ENCODE measurements at regions not wholly inside any gene's neighbourhood (a gene's known extent, or its start where the extent isn't known, plus 50 kb on each side); places are given as distances from the start of the nearest gene placed in this dataset.
A peak's percentile ranks its signal among the peaks of the same experiment; 100 is the strongest.
"Not testable (repeated sequence)": the region's sequence is repeated elsewhere in the genome, so short reads cannot be mapped to it uniquely, and the experiment has no call there.

DNA sequence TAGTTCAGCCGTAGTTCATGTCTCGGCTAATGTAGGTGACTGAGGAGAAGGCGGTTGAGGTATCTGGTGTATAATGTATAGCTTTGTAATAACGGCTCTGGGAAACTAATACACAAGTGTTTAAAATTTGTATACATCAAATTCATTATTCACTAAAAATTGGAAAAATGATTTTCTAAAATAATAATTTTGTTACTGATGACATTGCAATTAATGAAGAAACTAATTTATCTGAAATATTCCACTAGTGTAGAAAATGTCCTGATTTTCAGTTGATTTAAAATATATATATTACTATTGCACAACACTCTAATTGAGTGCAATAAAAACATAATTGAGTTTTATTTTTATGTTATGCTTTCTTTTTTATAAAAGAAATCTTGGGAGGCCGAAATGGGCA is 823.0 kb downstream of the TAF11L14 start:
- no peak for DNase-seq

DNA sequence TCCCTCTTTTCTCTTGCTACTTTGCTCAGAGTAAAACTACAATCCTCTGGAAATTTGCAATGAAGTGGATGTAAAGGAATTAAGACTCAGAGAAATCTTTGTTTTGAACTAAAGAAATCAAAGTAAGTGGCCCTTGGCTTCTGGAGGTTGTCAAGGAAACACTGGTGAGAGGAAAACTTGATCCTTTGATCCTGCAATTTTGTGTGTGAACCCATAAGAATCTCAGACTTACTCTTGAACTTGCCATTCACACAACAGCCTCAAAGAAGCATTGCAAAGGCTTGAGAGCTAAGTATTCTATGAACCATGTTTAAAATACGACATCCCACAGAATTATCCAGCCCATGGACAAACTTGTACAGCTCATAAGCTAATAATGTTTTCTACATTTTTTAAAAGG is 827.5 kb downstream of the TAF11L14 start:
- no peak for DNase-seq

DNA sequence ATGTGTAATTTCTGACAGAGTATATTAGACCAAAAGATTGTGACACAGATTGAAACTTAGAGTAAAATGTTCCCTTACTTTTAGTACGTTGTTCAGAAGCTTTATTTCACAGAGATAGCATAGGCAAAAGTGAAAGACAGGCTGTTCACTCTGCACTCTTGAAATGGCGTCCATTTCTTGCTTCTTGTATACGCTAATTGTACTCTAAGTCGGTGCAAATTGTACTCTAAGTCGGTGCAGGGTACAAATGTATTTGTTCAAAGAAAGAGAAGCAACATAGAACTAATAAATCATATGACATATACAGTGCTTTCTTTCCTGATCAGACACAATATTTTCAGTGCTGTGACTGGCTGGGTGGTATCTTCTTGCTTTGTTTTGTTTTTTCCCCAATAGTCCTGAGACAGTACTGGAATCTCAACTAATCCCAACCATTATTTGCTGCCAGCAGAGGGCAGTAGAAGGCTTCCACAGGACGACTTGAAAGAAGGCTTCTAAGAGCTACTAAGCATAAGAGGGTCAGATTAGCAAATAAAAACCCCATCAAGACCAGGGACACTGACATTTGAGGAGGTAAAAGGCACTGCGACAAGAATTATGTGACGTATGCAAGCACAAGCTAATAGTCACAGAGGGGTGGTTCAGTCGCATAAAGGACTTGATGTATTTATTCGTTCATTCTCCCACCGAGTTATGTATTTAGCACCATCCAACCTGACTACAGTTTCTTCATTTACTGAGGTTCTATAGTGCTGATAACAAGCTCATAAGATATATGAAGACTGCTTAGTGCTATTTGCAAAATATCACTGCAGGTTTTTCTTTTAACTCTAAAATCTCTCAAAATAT is 831.8 kb downstream of the TAF11L14 start:
- DNase-seq = peak; percentile 77

DNA sequence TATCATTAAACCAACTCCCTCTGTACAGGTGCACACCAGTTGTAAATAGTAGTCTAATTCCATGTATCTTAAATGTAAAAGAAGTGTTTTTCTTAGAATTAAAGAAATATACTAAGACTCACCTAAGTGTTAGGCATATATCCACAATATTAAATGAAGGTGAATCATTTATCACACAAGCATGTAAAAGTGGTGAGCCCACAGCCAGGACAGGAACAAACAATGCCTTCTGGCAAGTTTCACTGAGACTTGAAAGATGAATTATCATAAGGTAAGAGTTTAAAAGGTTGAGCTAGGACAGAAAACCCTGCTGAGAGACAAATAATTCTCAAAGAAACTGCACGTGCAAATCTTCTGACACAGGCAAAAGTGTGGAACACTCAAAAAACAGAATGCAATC is 832.5 kb downstream of the TAF11L14 start:
- DNase-seq = no peak

DNA sequence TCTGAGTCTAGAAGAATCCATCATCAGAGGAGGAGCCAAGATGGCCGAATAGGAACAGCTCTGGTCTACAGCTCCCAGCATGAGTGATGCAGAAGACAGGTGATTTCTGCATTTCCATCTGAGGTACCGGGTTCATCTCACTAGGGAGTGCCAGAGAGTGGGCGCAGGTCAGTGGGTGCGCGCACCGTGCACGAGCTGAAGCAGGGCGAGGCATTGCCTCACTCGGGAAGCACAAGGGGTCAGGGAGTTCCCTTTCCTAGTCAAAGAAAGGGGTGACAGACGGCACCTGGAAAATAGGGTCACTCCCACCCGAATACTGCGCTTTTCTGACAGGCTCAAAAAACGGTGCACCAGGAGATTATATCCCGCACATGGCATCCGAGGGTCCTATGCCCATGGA is 837.5 kb downstream of the TAF11L14 start:
- not testable (repeated sequence) for DNase-seq

DNA sequence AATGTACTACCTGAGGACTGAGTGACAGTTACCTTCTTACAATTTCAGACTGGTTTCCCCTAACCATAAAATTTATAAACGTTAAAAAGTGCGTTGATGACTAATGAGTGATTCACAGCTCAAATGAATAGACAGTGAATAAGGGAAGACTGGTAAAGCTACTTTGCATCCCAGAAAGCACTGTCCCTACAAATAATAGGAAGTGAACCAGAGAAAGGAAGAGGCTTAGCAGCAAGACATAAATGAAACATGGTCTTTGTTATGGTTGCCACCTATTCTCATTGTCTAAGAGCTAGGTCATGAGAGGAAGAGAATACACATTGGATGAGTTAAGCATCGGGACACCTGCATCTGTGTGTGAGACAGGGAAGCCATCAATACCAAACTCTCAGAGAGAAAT is 849.2 kb downstream of the TAF11L14 start:
- DNase-seq = no peak

DNA sequence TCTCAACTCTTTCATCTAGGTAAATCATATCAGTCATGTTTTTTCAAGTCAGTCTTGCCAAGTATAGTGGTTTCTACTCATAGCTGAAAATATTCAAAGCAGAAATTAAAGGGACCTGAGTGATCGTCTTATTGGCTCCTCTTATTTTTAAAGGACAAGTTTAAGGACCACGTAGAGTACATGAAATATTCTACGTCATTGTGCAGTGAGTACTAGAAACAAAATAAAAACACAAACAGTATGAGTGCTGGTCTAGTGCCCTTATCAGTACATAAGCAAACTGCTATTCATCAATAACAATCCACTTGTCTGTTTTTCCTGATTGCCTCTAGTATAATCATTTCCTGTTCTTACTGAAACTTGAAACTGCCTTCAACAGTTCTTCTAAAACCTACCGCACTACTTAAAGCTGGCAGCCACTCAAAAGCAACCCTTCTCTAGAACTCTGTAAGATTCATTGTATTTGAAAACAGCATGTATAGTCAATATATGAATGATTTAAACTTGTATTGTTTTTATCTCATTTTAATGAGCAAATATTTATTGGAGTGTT is 853.7 kb downstream of the TAF11L14 start:
- no peak for DNase-seq

DNA sequence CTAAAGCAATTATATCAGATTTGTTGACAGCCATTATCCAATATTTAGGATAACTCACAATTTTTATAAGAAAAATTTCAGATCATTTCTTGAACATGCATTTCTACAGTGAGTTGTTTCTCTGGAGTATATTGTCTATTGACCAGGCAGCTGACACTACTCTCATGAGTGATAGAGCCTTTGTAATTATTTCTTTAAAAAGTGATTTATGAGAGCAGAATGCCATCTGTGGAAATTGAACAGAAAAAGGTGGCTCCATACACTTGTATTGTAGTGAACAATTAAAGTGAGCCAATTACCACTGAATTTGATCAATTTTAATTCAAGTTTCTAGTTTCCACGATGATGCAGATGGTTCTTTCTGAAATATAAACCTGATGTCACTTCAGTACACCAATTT is 855.4 kb downstream of the TAF11L14 start:
- no peak for DNase-seq

DNA sequence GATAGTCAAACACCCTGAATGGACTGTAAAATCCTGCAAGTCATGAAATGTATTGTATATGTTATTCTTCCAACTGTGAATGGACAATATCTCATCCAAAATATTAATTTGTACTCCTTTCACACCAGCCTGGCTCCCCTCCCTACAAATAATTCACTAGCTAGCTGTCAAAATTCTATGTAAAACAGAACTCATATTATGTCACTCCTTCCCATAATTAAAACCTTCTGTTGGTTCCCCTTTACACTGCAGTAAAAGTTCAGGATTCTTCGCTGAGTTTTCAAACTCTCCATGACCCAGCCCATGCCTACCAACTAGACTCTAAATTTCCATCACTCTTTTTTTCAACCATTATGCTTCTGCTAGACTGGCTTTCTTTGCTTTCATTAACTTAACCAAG is 857.1 kb downstream of the TAF11L14 start:
- peak; percentile 8 for DNase-seq

DNA sequence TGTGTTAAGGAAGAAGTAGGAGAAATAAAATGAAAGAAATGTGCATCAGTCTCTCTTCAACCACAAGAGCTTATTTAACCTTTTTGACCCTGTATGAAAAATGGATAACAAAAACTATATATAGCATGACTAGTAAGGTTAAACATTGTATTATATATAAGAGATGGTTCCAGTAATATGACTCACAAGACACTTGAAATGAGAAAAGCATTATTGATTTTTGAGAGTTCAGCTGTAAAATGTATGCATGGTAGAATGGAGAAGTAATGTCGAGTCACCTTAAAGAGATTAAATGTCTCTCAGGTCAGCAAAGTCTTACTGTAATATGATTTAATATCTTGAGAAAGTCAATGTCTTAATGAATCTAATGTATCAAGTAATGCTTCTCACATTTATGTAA is 860.9 kb downstream of the TAF11L14 start:
- no peak for DNase-seq

DNA sequence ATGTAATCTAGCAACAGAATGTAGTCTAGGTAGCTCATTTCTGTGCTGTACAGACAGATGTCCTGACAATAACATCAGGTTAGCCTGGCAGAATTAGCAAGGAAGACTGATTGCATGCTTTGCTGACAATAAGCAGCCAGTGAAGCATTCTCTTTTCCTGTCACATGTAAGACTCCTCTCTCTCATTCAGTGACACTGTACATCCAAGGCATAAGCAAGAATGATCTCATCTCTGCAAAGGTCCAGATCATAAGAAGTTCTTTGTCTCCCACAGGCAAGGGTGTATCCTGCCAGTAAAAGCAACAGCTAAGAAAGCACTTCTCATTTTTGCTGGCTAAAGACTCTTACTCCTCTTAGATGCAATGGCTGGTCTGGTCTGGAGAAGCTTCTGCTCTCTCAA is 861.8 kb downstream of the TAF11L14 start:
- no peak for DNase-seq

DNA sequence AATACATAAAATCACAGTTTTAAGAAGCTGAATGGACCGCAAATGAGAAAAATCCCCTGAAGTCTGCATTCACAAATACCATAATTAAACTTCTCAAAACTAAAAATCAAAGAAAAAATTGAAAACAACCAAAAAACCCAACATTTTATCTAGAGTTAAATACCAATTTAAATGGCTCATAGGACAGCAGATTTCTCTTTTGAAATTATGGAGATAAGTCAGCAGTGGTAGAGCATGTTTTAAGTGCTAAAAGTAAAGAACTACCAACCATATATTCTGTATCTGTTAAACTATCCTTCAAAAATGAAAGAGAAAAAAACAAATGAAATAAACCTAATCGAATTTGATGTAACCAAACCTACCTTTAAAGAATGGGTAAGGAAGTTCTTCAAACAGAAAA is 862.8 kb downstream of the TAF11L14 start:
- DNase-seq = no peak

DNA sequence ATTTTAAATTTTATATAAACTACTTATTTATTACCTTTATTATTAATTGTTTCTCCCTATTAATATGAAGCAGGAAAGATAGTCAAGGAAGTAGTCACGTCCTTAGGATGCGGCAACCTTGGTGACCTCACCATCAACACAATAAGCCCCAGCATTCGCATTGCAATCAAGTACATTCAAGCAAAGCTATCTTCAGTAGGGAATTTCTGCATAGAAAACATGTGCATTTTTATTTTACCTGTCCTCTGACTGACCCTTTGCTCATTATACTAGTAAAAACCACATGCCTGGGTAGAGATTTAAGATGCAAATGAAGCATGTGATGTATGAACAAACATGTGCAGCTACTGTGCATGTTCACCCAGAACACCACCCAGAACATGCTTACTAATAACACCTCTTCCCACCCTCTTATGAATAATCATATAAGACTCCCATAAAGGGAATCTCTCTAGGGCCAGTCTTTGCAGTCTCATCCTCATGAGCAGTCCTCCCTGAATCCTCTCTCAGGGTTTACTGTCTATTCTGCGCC is 869.6 kb downstream of the TAF11L14 start:
- DNase-seq = no peak

DNA sequence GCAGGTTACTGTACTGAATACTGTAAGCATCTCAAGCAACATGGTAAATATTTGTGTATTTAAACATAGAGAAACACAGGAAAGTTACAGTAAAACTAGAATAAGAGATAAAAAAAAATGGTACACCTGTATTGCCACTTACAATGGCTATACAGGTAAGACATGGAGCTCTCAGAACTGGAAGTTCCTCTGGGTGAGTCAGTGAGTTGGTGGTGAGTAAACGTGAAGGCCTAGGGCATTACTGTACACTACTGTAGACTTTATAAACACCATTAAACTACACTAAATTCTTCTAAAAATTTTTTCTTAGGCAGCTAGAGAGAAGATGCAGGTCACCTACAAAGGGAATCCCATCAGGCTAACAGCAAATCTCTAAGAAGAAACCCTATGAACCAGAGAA is 872.9 kb downstream of the TAF11L14 start:
- no peak for DNase-seq

DNA sequence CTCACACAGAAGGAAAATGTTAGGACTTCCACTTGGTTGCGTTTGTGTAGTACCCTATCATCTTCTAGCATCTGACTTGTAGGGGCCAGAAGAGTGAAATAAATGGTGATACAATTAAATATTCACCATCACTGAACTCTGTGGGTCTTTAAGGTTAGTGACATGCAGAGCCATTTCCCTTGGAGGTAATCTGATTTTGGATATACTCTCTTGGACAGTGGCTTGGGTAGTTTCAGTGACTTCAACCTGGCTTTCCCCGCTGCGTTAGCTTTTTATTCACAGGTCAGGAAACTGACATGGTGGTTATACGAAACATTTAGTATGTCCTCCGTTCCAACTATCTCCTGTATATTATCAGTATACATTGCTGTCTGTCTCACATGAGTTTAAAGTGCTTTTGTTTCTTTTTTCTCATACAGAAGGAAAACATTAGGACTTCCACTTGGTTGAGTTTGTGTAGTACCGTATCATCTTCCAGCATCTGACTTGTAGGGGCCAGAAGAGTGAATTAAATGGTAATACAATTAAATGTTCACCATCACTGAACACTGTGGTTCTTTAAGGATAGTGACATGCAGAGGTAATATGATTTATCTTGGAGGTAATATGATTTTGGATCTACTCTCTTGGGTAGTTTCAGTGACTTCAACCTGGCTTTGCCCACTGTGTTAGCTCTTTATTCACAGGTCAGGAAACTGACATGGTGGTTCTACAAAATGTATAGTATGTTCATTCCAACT is 883.6 kb downstream of the TAF11L14 start:
- DNase-seq = no peak

DNA sequence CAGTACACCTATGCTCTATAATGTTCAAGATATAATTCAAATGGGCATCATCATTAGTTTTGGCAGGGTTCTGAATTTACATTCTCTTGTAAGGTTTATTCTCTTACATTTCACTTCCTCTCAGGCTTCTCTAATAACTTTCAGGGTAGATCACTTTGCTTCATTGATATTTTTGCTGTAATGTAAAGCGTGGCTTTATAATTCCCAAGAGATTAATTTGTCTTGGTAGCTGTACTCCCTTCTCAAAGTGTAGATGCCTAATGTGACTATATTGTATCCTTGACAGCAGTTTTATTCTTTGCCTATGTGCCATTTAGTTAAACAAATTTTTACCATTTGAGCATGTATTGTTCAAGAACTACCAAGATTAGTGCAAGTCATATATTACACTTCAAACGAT is 889.1 kb downstream of the TAF11L14 start:
- DNase-seq = no peak

DNA sequence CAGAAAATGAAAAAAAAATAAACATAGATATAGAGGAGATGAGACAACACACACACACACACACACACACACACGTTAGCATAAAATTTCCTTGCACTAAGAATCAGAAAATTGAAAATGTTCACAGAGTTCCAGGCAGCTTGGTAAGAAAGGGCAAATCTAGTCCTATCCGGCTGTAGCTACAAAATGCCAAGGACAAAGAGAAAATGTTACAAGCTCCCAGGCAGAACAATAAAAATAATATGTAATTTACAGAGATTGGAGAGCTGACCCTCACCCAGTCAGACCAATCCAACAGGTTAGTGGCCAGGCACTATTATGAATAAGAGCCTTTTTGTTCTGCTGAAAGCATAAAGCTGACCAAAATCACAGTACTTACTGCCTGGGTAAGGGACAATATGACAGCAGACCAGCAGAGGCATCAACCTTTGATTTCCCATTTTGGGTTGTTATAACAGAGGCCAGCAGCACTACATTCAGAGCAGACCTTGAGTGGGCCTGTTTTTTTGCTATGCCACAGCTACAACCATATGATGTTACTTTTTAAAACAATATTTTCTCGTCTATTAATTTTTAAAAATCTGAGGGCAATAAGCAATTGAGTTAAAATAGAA is 892.6 kb downstream of the TAF11L14 start:
- DNase-seq = no peak

DNA sequence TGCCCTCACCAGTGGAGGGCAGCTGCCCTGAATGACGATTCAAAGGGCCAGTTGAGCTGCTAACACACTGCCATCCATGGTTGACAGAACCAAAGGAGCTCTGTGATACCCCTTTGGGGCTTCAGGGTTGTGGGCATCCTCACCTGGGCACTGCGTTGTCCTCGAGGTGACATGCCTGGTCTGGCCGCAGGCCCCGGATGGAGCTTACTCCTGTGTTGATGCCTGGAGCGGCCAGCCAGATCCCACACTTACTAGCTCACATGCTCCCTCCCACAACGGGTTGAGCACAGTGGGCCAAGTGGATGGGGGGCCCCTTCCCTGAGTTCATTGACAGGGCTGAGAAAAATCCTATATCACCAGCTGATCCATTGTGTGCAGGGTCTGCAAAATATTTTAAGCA is 898.9 kb downstream of the TAF11L14 start:
- no peak for DNase-seq

DNA sequence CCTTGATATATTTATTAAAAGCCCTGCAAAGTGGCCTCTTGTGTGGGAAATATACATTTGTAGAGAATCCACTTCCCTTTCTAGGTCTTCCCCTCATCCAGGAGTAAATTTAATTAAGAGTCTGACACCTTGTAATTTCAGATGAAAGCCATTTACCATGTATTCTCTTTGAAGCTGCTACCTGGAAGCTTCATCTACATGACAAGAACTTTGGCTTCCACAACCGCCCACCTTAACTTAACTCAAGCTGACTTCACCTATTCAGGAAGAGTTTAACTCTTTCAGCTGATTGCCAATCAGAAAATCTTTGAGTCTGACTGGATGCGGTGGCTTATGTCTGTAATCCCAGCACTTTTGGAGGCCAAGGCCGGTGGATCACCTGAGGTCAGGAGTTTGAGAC is 899.9 kb downstream of the TAF11L14 start:
- DNase-seq = no peak

DNA sequence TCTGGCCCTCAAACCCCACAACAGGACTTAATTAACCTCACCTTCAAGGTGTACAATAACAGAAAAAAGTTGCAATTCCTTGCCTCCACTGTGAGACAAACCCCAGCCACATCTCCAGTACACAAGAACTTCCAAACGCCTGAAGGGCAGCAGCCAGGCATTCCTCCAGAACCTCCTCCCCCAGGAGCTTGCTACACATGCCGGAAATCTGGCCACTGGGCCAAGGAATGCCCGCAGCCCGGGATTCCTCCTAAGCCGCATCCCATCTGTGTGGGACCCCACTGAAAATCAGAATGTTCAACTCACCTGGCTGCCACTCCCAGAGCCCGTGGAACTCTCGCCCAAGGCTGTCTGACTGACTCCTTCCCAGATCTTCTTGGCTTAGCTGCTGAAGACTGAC is 901.5 kb downstream of the TAF11L14 start:
- DNase-seq = not testable (repeated sequence)

DNA sequence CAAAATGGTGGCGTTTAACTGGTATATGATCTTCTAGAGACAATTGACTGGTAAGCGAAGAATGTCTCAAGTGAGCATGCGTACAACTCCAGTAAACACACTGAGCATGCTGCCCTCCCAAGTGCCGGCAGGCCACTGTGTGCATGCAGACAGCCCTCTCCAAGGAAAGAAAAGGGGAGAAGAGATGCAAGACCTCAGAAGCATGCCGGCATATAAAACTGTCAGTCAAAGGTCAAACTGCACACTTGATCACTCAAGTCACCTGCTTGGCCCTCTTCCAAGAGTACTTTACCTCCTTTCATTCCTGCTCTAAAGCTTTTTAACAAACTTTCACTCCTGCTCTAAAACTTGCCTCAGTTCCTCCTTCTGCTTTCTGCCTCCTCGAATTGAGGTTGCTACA is 910.2 kb downstream of the TAF11L14 start:
- no peak for DNase-seq

DNA sequence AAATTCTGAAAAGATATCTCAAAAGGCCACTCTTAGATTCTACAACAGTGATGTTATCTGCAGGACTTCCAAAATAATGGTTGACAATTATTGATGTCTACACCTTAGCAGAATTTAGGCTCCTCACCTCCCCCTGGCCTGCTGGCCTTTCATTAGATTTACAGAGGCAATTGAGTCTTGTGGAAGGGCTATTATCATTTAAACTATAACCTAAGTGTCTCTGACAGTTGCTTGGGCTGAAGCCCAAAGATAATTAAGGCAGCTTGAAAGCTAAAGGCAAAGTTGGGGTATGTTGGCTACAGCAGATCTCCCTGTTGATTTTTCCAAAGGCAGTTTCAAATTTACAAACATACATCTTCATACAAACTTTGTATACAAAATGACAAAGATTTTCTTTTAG is 912.3 kb downstream of the TAF11L14 start:
- DNase-seq = no peak
